ENCODE measurements at regions not wholly inside any gene's neighbourhood (a gene's known extent, or its start where the extent isn't known, plus 50 kb on each side); places are given as distances from the start of the nearest gene placed in this dataset.

GRCh38 chr12:115467531-115467930 is 783.6 kb upstream of the TBX3 start:
- TF ChIP-seq POLR2A (IDR thresholded peaks at IDR 0.05; ENCODE audit: borderline replicate concordance, extremely low read depth, insufficient read depth, insufficient read length) (no peak), YY1 (IDR thresholded peaks at IDR 0.05; ENCODE audit: extremely low read depth, insufficient replicate concordance, low read depth, low read length) (no peak), EZH2 (IDR thresholded peaks at IDR 0.05) (no peak), EGR1 (IDR thresholded peaks at IDR 0.05; ENCODE audit: low read depth) (no peak), SRF (IDR thresholded peaks at IDR 0.05; ENCODE audit: low read depth) (no peak)
- TF ChIP-seq, protein P1, sequence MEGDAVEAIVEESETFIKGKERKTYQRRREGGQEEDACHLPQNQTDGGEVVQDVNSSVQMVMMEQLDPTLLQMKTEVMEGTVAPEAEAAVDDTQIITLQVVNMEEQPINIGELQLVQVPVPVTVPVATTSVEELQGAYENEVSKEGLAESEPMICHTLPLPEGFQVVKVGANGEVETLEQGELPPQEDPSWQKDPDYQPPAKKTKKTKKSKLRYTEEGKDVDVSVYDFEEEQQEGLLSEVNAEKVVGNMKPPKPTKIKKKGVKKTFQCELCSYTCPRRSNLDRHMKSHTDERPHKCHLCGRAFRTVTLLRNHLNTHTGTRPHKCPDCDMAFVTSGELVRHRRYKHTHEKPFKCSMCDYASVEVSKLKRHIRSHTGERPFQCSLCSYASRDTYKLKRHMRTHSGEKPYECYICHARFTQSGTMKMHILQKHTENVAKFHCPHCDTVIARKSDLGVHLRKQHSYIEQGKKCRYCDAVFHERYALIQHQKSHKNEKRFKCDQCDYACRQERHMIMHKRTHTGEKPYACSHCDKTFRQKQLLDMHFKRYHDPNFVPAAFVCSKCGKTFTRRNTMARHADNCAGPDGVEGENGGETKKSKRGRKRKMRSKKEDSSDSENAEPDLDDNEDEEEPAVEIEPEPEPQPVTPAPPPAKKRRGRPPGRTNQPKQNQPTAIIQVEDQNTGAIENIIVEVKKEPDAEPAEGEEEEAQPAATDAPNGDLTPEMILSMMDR (IDR thresholded peaks at IDR 0.05 in 2 of 3, conservative IDR thresholded peaks at IDR 0.05 in 1 of 3; ENCODE audit: borderline replicate concordance in 1 of 3, insufficient read depth in 1 of 3, low read depth in 2 of 3, low read length in 2 of 3) = no peak

All from HCT116 (cell line).